GM10248 (cell line): ENCODE measurements at regions not wholly inside any gene's neighbourhood (a gene's known extent, or its start where the extent isn't known, plus 50 kb on each side); places are given as distances from the start of the nearest gene placed in this dataset.

Experiments used
- CTCF ChIA-PET: fragments of 300-600 bp; sonication (Branson Sonifier 250); formaldehyde crosslinking; extraction: SDS; loops from one replicate; lab custom pipeline; 2021; ENCODE audit warnings: antibody characterized with exemption; lab: Yijun Ruan, JAX
- POLR2A ChIA-PET: fragments of 350-650 bp; sonication (Branson Sonifier 250); formaldehyde crosslinking; extraction: SDS; loops from one replicate; lab custom pipeline; 2020; ENCODE audit warnings: antibody characterized with exemption; lab: Yijun Ruan, JAX
- DNase-seq: peaks from one replicate; pipeline ENCODE4 v3.0.0; 2012; ENCODE audit errors: extremely low spot score
- TF ChIP-seq, protein P1 (sequence below): IDR thresholded peaks from 2 replicates; pipeline ENCODE4 v1.5.1; 2012; ENCODE audit warnings: mild to moderate bottlenecking, low read depth; ENCODE audit errors: extremely low read depth, missing control alignments, control extremely low read depth

GRCh38 chr16:86671486-86672178 is 93.3 kb downstream of the FOXL1 start:
- POLR2A ChIA-PET, result no interaction called here
- CTCF ChIA-PET, result no interaction called here
- no peak for DNase-seq
- TF ChIP-seq, protein P1, sequence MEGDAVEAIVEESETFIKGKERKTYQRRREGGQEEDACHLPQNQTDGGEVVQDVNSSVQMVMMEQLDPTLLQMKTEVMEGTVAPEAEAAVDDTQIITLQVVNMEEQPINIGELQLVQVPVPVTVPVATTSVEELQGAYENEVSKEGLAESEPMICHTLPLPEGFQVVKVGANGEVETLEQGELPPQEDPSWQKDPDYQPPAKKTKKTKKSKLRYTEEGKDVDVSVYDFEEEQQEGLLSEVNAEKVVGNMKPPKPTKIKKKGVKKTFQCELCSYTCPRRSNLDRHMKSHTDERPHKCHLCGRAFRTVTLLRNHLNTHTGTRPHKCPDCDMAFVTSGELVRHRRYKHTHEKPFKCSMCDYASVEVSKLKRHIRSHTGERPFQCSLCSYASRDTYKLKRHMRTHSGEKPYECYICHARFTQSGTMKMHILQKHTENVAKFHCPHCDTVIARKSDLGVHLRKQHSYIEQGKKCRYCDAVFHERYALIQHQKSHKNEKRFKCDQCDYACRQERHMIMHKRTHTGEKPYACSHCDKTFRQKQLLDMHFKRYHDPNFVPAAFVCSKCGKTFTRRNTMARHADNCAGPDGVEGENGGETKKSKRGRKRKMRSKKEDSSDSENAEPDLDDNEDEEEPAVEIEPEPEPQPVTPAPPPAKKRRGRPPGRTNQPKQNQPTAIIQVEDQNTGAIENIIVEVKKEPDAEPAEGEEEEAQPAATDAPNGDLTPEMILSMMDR, result no peak

- TF ChIP-seq, protein P1, result no peak
- ChIA-PET CTCF (no interaction called here), POLR2A (no interaction called here)
- DNase-seq, result no peak
These were observed 94.0 kb downstream of the FOXL1 start for GRCh38 chr16:86672179-86672863.

GRCh38 chr16:86673090-86673955 is 95.0 kb downstream of the FOXL1 start:
- no peak for DNase-seq
- ChIA-PET POLR2A (no interaction called here), CTCF (no interaction called here)
- TF ChIP-seq, protein P1, result no peak

GRCh38 chr16:86673956-86674453 is 95.7 kb downstream of the FOXL1 start:
- TF ChIP-seq, protein P1, result no peak
- DNase-seq, result no peak
- CTCF ChIA-PET, result no interaction called here
- POLR2A ChIA-PET, result no interaction called here

DNA sequence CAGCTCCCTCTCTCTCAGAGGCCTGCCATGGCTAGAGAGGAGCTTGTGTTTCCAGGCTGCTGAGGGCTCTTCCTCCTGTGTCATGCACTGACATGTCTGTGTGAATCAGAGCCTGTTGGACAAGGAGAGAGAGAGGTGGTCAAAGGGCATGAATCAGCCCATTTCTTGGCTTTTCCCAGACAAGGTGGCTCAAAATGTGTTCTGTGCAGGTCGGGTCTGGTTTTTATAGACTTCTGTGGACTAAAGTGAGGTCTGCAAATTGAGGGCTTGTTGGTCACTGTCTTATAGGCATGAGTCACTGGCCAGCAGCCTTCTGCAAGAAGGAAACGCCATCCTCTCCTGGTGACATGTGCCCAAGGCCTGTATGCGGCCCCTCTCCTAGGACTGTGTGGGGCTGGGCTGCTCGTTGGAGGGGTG is 97.9 kb downstream of the FOXL1 start:
- TF ChIP-seq, protein P1, result no peak
- ChIA-PET CTCF (no interaction called here), POLR2A (no interaction called here)
- no peak for DNase-seq

DNA sequence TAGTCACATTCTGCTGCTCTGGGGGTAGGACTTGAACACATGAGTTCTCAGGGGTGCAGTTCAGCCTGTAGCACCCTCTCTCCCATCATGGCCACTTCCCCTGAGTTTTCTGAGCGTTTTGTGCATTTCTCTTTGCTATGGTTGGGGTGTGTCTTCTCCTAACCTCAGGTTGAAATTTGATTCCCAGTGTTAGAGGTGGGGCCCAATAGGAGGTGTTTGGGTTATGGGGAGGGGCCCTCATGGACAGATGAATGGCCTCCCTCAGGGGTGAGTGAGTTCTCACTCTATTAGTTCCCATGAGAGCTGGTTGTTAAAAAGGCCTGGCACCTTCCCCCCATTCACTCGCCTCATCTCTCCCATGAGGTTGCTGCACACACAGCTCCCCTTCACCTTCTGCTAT is 101.1 kb downstream of the FOXL1 start:
- DNase-seq, result no peak
- ChIA-PET POLR2A (no interaction called here), CTCF (interaction anchor here (1.0 kb wide), 1 partner anchor 11 kb away, joined by 3 read pairs; no protein-coding TSS in a partner anchor)
- TF ChIP-seq, protein P1, result no peak
